GM18951 (cell line): ENCODE measurements at regions not wholly inside any gene's neighbourhood (a gene's known extent, or its start where the extent isn't known, plus 50 kb on each side); places are given as distances from the start of the nearest gene placed in this dataset.
"Not testable (repeated sequence)": the region's sequence is repeated elsewhere in the genome, so short reads cannot be mapped to it uniquely, and the experiment has no call there.

Experiments used
- POLR2A ChIP-seq: IDR thresholded peaks from 4 replicates; pipeline ENCODE4 v1.6.1; 2011; ENCODE audit warnings: mild to moderate bottlenecking; ENCODE audit not compliant: insufficient read length, insufficient read depth; ENCODE audit errors: extremely low read depth
- in situ Hi-C: fragments of 300-500 bp; cut with MboI; formaldehyde crosslinking; loops from one replicate; pipeline ENCODE4 v1.12.0; 2022; ENCODE audit warnings: low sequenced_read_pairs, mixed read lengths, inconsistent platforms; ENCODE audit not compliant: unreplicated experiment

- TF ChIP-seq POLR2A: no peak
- in situ Hi-C loops: no loop called here
Observed at GRCh38 chr4:128758314-128758922, 51.1 kb upstream of the JADE1 start.

DNA sequence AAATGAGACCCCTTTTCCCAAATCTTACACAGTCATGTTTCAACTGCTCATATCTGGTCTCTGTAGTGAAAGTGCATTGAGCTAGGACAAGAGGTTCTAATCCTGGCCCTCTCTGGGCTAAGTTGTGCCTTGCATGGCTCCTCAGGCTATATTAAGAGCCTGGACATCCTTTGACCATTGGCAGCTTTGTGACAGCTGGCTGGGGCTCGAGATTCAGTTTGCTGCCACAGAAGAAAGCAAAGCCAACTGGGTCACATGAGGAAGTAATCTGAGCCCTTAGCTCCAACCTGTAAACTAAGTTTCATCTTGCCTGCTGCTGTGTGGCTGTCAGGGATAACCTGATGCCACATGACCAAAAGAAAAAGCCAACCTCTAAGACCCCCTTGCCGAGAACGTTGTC, 51.8 kb upstream of the JADE1 start:
- in situ Hi-C loops: no loop called here
- no peak for TF ChIP-seq POLR2A

DNA sequence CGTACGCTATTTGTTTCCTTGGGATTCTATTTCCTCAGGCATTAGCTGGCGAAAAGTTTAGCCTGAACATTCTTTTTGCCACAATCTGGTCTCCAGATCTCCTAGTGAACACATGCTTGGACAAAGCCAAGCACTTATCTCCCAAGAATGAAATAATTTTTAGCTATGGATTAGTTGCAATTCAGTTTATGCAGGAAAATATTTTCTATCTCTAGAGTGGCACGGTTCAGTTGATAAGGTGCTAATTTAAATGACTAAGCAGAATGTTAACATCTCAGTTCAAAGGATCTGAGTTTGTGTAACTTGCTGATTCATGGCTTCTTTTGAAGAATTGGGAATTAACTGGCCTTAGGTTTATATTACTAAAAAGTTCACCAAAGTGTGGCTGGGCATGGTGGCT, 58.1 kb upstream of the JADE1 start:
- no peak for TF ChIP-seq POLR2A
- in situ Hi-C loops: no loop called here

DNA sequence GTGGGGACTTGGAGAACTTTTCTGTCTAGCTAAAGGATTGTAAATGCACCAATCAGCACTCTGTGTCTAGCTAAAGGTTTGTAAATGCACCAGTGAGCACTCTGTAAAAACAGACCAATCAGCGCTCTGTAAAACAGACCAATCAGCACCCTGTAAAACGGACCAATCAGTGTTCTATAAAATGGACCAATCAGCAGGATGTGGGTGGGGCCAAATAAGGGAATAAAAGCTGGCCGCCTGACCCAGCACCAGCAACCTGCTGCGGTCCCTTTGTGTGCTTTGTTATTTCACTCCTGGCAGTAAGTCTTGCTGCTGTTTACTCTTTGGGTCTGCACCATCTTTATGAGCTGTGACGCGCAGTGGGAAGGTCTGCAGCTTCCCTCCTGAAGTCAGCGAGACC, 67.8 kb upstream of the JADE1 start:
- in situ Hi-C loops: not testable (repeated sequence)

DNA sequence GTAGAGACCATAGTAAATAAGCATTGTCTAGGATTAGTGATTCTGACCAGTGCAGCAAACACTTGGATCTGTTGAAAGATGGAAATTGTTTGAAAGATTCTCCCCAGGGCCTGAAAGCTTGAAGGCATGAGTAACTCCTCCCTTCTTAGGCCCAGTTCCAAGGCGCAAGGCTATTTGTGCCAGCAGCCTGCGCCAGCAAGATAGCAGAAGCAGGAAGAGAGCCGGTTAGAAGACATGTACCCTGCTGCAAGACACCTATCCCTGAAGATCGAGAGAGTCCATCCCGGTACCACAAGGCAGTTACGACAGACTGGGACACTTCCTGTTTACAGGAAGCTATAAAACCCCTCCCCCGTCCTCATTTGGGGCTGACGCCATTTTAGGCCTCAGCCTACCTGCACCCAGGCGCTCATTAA, 72.4 kb upstream of the JADE1 start:
- no peak for TF ChIP-seq POLR2A
- in situ Hi-C loops: no loop called here

- TF ChIP-seq POLR2A: no peak
- in situ Hi-C loops: no loop called here
Observed at GRCh38 chr4:128735714-128736113, 73.8 kb upstream of the JADE1 start.

DNA sequence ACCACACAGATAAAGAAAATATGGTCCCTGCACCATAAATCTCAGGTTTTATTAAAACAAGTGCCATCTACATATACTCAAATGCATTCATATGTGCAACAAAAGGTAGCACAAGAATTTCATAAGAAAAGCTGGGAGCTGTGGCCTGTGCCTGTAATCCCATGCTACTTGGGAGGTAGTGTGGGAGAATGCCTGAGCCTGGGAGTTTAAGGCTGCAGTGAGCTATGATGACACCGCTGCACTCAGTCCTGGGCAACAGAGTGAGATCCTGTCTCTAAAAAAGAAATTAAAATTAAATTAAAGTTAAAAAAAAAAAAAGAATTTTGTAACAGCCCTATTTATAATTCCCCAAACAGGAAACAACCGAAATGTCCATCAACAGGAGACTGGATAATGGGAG, 81.3 kb upstream of the JADE1 start:
- in situ Hi-C loops: no loop called here
- no peak for TF ChIP-seq POLR2A

DNA sequence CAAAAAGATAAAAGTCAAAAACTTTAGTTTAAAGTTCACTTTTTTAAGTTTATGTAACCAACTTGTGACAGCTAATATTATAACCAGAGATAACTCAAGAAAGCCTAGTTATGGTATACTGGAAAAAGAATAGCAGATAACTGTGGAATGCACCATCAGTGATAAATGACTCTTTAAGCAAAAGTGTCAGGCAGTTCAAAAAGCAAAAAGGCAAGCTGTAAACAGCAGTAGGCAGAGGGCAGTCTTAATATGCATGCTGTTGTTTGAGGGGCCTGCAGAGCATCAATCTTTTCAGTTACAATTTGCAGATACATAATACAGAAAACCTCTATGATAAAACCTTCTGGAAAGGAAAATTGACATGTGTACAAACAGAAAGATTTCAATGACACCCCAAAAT, 81.8 kb upstream of the JADE1 start:
- in situ Hi-C loops: no loop called here
- TF ChIP-seq POLR2A: no peak

DNA sequence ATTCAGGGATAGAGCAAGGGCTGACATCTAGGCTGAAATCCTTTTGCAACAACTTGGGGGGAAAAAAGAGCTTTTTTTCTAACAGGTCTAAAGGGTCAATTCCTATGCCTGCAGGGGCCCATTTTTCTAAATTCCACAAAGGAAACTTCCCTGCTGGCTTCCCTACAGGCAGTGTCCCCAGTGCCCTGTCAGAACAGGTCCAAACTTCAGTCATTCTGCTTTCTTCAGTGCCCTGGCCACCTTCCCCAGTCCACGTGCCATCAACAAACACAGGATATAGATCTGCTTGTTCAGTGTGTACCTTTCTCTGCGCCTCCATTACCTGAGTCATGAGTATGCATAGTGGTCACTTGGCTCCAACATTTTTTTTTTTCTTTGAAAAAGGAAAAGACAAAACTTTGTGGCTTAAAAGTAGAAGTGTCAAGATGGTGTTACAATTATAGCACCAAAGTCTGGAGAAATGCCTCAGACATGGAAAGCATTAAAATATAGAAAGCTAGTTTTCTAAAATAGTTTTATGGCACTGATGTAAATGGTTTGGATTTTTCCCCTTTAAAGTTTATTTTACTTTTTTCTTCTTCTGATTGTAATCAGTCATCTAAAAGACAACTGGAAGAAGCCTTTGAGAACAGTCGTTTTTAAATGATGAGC, 84.0 kb upstream of the JADE1 start:
- in situ Hi-C loops: no loop called here
- TF ChIP-seq POLR2A: no peak

- TF ChIP-seq POLR2A: no peak
- in situ Hi-C loops: no loop called here
Observed at GRCh38 chr4:128722911-128723310, 86.6 kb upstream of the JADE1 start.

DNA sequence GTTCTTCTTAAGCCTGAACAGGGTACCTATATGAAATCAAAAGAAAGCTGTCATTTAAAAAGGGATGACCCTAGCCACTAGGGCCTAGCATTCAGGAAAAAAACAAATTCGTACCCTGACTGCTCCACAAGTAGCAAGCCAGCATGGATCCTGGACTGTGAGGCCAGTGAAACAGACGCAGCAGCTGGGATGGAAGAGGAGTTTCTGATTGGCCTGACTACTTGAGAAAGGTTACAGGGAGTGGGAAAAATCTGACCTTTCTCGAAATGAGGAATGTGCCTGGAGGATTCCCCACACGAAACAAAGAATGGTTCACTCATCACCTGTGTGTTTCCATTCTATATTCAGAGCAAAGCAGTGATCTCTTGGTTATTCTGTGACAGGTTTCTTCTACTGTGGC, 87.6 kb upstream of the JADE1 start:
- no peak for TF ChIP-seq POLR2A
- in situ Hi-C loops: no loop called here

DNA sequence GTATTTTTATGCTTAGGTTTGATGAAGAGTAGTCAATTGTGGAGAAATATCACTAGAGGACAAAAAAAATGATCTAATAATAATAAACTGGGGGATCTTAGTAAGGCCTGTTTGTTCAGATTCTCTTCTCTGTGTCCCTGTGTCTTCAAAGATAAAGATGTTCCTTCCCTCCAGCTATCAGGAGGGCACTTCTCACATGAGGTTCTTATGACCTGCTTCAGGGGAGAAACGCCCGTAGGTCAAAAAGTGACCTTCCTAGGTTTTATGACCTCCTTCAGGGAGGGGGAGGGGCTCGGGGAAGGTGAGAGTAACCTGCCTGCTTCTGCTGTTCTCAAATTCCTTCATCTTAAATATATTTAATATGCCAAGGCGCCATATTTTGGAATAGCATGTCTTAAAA, 89.2 kb upstream of the JADE1 start:
- in situ Hi-C loops: no loop called here
- TF ChIP-seq POLR2A: no peak

- TF ChIP-seq POLR2A: no peak
- in situ Hi-C loops: no loop called here
Observed at GRCh38 chr4:128718768-128719167, 90.7 kb upstream of the JADE1 start.

- in situ Hi-C loops: no loop called here
- no peak for TF ChIP-seq POLR2A
Observed at GRCh38 chr4:128716338-128716737, 93.2 kb upstream of the JADE1 start.

DNA sequence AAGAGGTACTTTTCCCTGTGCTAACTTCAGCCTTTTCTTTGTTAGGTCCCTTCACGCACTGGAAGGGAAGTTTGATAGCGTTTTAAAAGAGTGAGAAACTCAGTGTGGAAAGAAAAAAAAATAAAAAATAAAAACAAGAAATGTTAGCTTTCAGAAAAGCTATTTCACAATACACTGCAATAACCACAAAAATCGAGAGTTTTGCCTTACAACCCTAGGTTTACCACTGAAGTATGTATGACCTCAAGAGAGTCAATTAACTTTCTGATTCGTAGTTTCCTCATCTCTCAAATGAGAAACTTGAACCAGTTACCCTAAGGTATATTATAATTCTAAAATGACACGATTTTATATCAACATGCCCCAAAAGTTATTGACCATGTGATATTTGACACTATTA, 93.9 kb upstream of the JADE1 start:
- in situ Hi-C loops: no loop called here
- no peak for TF ChIP-seq POLR2A

DNA sequence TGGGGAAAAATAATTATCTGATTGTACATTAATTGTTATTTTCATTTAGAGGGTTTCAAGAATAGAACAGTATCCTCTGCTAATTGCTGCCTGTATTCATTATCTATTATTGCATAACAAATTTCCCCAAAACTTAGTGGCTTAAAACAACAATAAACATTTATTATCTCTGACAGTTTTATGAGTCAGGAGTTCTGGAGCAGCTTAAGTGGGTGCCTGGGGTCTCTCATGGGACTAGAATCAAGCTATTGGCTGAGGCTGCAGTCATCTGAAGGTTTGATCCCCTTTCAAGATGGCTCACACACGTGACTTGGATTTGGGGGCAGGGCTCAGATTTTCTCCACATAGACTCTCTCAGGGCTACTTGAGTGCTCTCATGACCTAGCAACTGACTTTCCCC, 98.1 kb upstream of the JADE1 start:
- no peak for TF ChIP-seq POLR2A
- in situ Hi-C loops: no loop called here
